HEK293T (cell line): ENCODE measurements at regions not wholly inside any gene's neighbourhood (a gene's known extent, or its start where the extent isn't known, plus 50 kb on each side); places are given as distances from the start of the nearest gene placed in this dataset.

ENCODE experiments used
- CTCF ChIA-PET: fragments of 350-600 bp; formaldehyde crosslinking; extraction: SDS; loops from one replicate; lab custom pipeline; 2021; ENCODE audit warnings: antibody characterized with exemption, inconsistent platforms; lab: Yijun Ruan, JAX
- POLR2A ChIA-PET: fragments of 350-600 bp; formaldehyde crosslinking; extraction: SDS; loops from one replicate; lab custom pipeline; 2020; ENCODE audit warnings: antibody characterized with exemption, inconsistent platforms; lab: Yijun Ruan, JAX
- DNase-seq: peaks from one replicate; pipeline ENCODE4 v3.0.0; 2012; ENCODE audit warnings: mixed read lengths; ENCODE audit errors: extremely low spot score
- ARNT ChIP-seq: fragments of 450-650 bp; IDR thresholded peaks from 2 replicates; pipeline ENCODE4 v1.6.1; 2017; ENCODE audit warnings: mild to moderate bottlenecking
- BHLHE40 ChIP-seq: fragments of 450-650 bp; IDR thresholded peaks from 2 replicates; pipeline ENCODE4 v1.6.1; 2016; ENCODE audit warnings: mild to moderate bottlenecking, moderate library complexity, borderline replicate concordance
- CTBP1 ChIP-seq: fragments of 450-650 bp; IDR thresholded peaks from 2 replicates; pipeline ENCODE4 v1.6.1; 2016; ENCODE audit warnings: borderline replicate concordance
- ELF4 ChIP-seq: fragments of 450-650 bp; IDR thresholded peaks from 2 replicates; pipeline ENCODE4 v1.6.1; 2017; ENCODE audit warnings: antibody characterized with exemption
- FOXA1 ChIP-seq: fragments of 450-650 bp; IDR thresholded peaks from 2 replicates; pipeline ENCODE4 v1.6.1; 2016; ENCODE audit warnings: mild to moderate bottlenecking
- FOXK2 ChIP-seq: fragments of 450-650 bp; IDR thresholded peaks from 2 replicates; pipeline ENCODE4 v1.6.1; 2016; ENCODE audit warnings: mild to moderate bottlenecking
- FOXM1 ChIP-seq: fragments of 450-650 bp; IDR thresholded peaks from 2 replicates; pipeline ENCODE4 v1.6.1; 2017; ENCODE audit warnings: mild to moderate bottlenecking, borderline replicate concordance
- HDGF ChIP-seq: fragments of 450-650 bp; IDR thresholded peaks from 2 replicates; pipeline ENCODE4 v1.6.1; 2017; ENCODE audit warnings: antibody characterized with exemption, borderline replicate concordance
- L3MBTL2 ChIP-seq: fragments of 450-650 bp; conservative IDR thresholded peaks from 2 replicates; pipeline ENCODE4 v1.6.1; 2016; ENCODE audit warnings: mild to moderate bottlenecking
- LEF1 ChIP-seq: fragments of 450-650 bp; IDR thresholded peaks from 2 replicates; pipeline ENCODE4 v1.6.1; 2017; ENCODE audit warnings: mild to moderate bottlenecking, borderline replicate concordance
- NFRKB ChIP-seq: fragments of 450-650 bp; IDR thresholded peaks from 2 replicates; pipeline ENCODE4 v1.6.1; 2016; ENCODE audit warnings: mild to moderate bottlenecking, moderate library complexity
- PKNOX1 ChIP-seq: fragments of 450-650 bp; IDR thresholded peaks from 2 replicates; pipeline ENCODE4 v1.6.1; 2016
- SP1 ChIP-seq: fragments of 450-650 bp; IDR thresholded peaks from 2 replicates; pipeline ENCODE4 v1.6.1; 2017
- SUZ12 ChIP-seq: fragments of 450-650 bp; IDR thresholded peaks from 2 replicates; pipeline ENCODE4 v1.6.1; 2016; ENCODE audit warnings: mild to moderate bottlenecking
- TARDBP ChIP-seq: fragments of 450-650 bp; IDR thresholded peaks from 2 replicates; pipeline ENCODE4 v1.6.1; 2016
- ZNF384 ChIP-seq: fragments of 450-650 bp; IDR thresholded peaks from 2 replicates; pipeline ENCODE4 v1.6.1; 2016

GRCh38 chr6:55674672-55675071, 95.7 kb upstream of the HMGCLL1 start:
- ChIA-PET POLR2A (no interaction called here), CTCF (no interaction called here)
- no peak for DNase-seq
- TF ChIP-seq TARDBP (no peak), LEF1 (no peak), CTBP1 (no peak), SUZ12 (no peak), PKNOX1 (no peak), FOXK2 (no peak), ARNT (no peak), HDGF (no peak), BHLHE40 (no peak), ZNF384 (no peak), SP1 (no peak), FOXM1 (no peak), NFRKB (no peak), ELF4 (no peak), L3MBTL2 (no peak), FOXA1 (no peak)

GRCh38 chr6:55670850-55671413, 91.9 kb upstream of the HMGCLL1 start:
- ChIA-PET CTCF (no interaction called here), POLR2A (no interaction called here)
- TF ChIP-seq FOXK2: no peak
- TF ChIP-seq SP1: no peak
- TF ChIP-seq ARNT: no peak
- TF ChIP-seq TARDBP: no peak
- no peak for DNase-seq

- ChIA-PET CTCF (no interaction called here), POLR2A (no interaction called here)
- no peak for DNase-seq
- TF ChIP-seq SUZ12: no peak
- TF ChIP-seq NFRKB: no peak
- TF ChIP-seq HDGF: no peak
- no peak for TF ChIP-seq FOXM1
- no peak for TF ChIP-seq CTBP1
- no peak for TF ChIP-seq L3MBTL2
These were observed 90.0 kb upstream of the HMGCLL1 start for GRCh38 chr6:55669028-55669427.

- no peak for DNase-seq
- POLR2A ChIA-PET: no interaction called here
- TF ChIP-seq ELF4 (no peak), TARDBP (no peak), CTBP1 (no peak), FOXM1 (no peak), PKNOX1 (no peak)
- CTCF ChIA-PET: no interaction called here
These were observed 89.6 kb upstream of the HMGCLL1 start for GRCh38 chr6:55668591-55668990.

GRCh38 chr6:55667341-55667740, 88.3 kb upstream of the HMGCLL1 start:
- ChIA-PET POLR2A (no interaction called here), CTCF (no interaction called here)
- DNase-seq: no peak
- no peak for TF ChIP-seq SUZ12
- no peak for TF ChIP-seq PKNOX1
- no peak for TF ChIP-seq ELF4

- CTCF ChIA-PET: interaction anchor here (0.6 kb wide), 1 partner anchor 32 kb away, joined by 4 read pairs; no protein-coding TSS in a partner anchor
- POLR2A ChIA-PET: no interaction called here
- DNase-seq: no peak
- TF ChIP-seq FOXM1: no peak
- TF ChIP-seq HDGF: no peak
- TF ChIP-seq BHLHE40: no peak
- TF ChIP-seq CTBP1: no peak
- TF ChIP-seq TARDBP: no peak
- TF ChIP-seq NFRKB: no peak
- no peak for TF ChIP-seq PKNOX1
- TF ChIP-seq FOXK2: no peak
- TF ChIP-seq FOXA1: no peak
- TF ChIP-seq ARNT: no peak
- TF ChIP-seq SUZ12: no peak
- TF ChIP-seq ZNF384: no peak
- TF ChIP-seq SP1: no peak
- no peak for TF ChIP-seq L3MBTL2
These were observed 87.7 kb upstream of the HMGCLL1 start for GRCh38 chr6:55666606-55667225.
